Kasumi-1 (cell line): ENCODE measurements at regions not wholly inside any gene's neighbourhood (a gene's known extent, or its start where the extent isn't known, plus 50 kb on each side); places are given as distances from the start of the nearest gene placed in this dataset.
"Not testable (repeated sequence)": the region's sequence is repeated elsewhere in the genome, so short reads cannot be mapped to it uniquely, and the experiment has no call there.

Experiments used
- DNase-seq, 2 experiments: peaks; one replicate each; lab custom pipeline; 2025; lab: John Stamatoyannopoulos, UW

DNA sequence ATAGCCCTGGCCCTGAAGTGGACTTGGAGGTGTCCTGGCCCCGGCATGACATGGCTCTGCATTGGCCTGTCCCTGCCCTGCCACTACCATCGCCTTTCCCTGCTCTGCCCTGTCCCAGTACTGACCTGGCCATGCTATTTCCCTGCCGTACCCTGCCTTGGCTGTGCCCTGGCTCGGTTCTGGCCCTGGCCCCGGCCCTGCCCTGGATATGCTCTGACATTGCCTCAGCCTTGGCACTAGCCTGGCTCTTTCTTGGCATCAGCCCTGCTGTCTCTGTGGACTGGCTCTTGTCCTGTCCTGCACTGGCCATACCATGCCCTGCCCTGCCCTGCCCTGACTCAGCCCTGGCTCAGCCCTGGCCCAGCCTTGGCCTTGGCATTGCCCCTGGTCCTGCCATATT, 252.2 kb downstream of the TP53TG3F start:
- DNase-seq: not testable (repeated sequence)

GRCh38 chr16:33712308-33712707, 252.9 kb downstream of the TP53TG3F start:
- DNase-seq: not testable (repeated sequence)

- not testable (repeated sequence) for DNase-seq
Measured at GRCh38 chr16:33712851-33713709, 253.7 kb downstream of the TP53TG3F start.

GRCh38 chr16:33713710-33714538, 254.5 kb downstream of the TP53TG3F start:
- DNase-seq: not testable (repeated sequence)

DNA sequence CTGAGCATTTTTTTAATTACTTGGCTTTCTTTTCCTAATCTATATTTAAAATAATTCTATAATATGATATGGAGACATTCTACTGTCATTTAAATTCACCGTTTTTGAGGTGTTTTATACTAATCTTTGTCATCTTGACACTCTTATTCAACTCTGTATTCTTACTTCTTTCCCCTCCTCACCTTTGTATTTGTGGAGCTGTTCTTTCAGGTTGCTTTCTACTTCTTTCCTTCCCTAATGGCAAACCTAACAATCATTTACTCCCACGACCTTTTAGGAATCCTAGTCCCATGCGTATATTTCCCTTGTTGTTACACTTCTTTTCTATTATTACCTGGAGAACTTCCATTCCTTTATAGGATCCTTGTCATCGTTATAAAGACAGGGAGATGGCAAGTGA, 271.8 kb downstream of the TP53TG3F start:
- DNase-seq: not testable (repeated sequence)

DNA sequence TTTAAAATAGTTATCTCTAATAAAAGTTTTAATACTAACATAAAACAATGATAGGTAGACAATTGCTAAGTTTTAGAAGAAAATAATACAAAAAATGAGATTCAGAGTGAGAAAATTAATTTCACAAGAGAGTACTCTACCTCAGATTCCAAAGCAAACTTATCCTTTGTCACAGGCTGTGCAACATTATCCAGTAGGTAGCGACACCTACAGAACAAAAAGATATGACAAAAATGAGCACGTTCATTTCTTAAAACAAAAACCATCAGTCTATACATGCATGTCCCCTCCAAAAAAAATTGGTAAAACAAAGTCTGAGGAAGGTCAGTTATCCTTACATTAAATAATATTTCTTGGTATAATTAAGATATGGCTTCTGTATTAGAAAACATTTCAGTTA, 275.2 kb downstream of the TP53TG3F start:
- peak; percentile 28 to 29 for DNase-seq

GRCh38 chr16:33766869-33767765, 307.7 kb downstream of the TP53TG3F start:
- DNase-seq: not testable (repeated sequence)

DNA sequence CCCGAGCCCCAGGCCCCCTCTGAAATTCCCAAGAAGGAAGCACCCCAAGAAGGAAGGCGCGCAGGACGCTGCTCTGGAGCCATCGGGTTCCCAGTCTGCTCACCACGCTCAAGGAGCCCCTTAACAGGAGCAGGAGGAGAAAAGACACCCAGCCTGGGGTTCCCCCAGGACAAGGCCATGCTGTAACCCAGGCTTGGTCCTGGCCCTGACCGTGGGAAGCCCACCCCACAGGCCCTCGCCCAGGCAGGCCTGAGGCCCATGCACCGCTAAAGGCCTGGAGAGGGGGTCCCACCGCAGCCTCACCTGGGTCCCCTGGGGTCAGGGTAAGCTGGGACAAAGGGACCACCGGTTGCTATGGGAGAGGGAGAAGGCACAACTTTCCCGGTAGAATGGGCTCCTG, 309.3 kb downstream of the TP53TG3F start:
- DNase-seq: not testable (repeated sequence)

- not testable (repeated sequence) for DNase-seq
Measured at GRCh38 chr16:33769180-33769846, 309.9 kb downstream of the TP53TG3F start.

GRCh38 chr16:33770478-33770877, 311.1 kb downstream of the TP53TG3F start:
- not testable (repeated sequence) for DNase-seq

DNA sequence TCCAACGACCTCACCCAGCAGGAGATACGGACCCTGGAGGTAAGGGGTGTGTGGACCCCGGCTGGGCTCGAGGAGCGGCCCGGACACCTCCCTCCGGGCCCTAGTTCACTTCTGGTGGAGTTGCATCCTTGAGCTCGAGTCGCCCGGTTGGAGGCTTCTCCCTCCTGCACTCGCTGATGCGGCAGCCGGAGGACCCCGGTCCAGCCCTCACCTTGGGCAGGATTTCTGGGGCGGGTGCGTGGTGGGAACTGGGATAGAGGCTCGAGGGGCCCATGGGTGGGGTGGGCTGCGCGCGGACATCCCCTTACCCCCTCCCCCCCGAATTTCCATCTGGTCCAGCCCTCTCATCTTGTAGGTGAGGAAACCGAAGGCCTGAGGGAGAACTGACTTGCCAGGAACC, 311.8 kb downstream of the TP53TG3F start:
- not testable (repeated sequence) for DNase-seq

DNA sequence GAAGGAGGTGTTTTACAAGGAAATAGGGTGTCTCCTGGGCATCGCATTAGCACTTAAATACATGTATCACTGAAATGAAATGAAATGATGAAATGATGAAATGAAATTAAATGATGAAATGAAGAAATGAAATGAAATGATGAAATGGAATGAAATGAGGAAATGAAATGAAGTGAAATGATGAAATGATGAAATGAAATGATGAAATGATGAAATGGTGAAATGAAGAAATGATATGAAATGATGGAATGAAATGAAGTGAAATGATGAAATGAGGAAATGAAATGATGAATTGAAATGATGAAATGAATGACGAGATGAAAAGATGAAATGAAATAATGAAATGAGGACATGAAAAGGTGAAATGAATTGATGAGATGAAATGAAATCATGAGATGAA, 314.6 kb downstream of the TP53TG3F start:
- DNase-seq: not testable (repeated sequence)

DNA sequence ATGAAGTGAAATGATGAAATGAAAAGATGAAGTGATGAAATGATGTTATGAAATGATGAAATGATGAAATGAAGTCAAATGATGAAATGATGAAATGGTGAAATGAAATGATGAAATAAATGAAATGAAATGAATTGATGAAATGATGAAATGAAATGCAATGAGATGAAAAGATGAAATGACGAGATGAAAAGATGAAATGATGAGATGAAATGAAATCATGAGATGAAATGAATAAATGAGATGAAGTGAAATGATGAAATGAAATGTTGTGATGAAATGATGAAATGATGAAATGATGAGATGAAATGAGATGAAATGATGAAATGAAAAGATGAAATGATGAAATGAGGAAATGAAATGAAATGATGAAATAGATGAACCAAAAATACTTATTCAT, 315.3 kb downstream of the TP53TG3F start:
- not testable (repeated sequence) for DNase-seq

DNA sequence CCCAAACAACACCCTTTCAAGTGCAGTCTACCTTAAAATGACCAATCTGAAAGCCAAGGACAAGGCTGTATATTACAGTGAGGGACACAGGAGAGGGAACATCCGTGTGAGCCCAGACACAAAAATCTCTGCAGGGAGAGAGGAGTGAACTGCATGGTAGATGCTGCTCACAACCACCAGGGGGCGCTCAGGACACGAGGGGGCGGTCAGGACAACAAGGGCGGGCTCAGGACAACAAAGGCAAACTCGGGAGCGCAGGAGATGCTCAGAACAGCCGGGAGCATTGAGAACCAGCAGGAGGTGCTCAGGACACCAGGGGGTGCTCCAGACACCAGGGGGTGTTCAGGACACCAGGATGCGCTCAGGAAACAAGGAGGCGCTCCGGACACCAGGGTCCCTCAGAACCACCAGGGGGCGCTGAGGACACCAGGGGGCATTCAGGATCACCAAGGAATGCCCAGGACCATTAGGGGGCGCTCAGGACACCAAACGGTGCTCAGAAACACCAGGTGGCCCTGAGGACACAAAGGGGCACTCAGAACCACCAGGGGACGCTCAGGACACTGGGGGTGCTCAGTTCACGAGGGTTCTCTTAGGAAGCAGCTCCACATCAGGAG, 357.0 kb downstream of the TP53TG3F start:
- not testable (repeated sequence) for DNase-seq

DNA sequence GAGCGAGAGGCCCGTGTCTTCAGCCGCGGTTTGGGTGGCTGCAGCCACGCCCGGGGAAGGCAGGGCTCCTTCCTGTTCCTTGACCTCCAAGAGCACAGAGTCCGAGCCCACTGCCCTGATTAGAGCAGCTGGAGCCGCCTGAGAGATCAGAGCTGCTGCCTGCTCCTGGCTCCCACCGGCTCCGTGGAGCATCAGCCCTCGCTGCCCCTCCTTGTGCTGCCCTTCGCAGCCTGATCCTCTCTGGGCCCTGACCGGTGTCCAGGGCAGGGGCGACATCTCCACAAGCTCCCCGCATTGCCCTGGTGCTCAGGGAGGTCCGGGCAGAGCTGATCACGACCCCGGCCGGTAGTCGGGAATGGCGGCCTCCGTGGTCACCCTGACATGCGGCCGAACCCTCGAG, 365.3 kb downstream of the TP53TG3F start:
- not testable (repeated sequence) for DNase-seq

- DNase-seq: not testable (repeated sequence)
Measured at GRCh38 chr16:33827522-33827921, 368.1 kb downstream of the TP53TG3F start.

GRCh38 chr16:33839157-33839556, 379.7 kb downstream of the TP53TG3F start:
- not testable (repeated sequence) for DNase-seq

GRCh38 chr16:33844533-33844932, 385.1 kb downstream of the TP53TG3F start:
- DNase-seq: not testable (repeated sequence)
